Keratinocyte (primary cell): ENCODE measurements at regions not wholly inside any gene's neighbourhood (a gene's known extent, or its start where the extent isn't known, plus 50 kb on each side); places are given as distances from the start of the nearest gene placed in this dataset.

Experiments
- DNase-seq: peaks from one replicate; pipeline ENCODE4 v3.0.0-alpha.2; 2011; ENCODE audit warnings: low read depth, missing footprints, low spot score
- FAIRE-seq: peaks from 2 replicates; lab custom pipeline; 2011; peaks lifted over from hg19 to GRCh38; lab: Jason Lieb, UNC
- H2AFZ ChIP-seq: 2 replicates; pipeline ENCODE4 v1.6.0; 2012; ENCODE audit warnings: low read length, control low read depth, inconsistent platforms; ENCODE audit not compliant: control insufficient read depth
- H3K27ac ChIP-seq: 2 replicates; pipeline ENCODE4 v1.5.1; 2011; ENCODE audit warnings: low read length; ENCODE audit not compliant: control insufficient read depth, insufficient read depth
- H3K27me3 ChIP-seq: 3 replicates; pipeline ENCODE4 v1.6.0; 2011; ENCODE audit warnings: low read length; ENCODE audit not compliant: control insufficient read depth, insufficient read depth; ENCODE audit errors: extremely low read depth
- H3K36me3 ChIP-seq, 2 experiments: 2 replicates in 1 of 2; 3 replicates in 1 of 2; pipeline ENCODE4 v1.5.1; 2011; ENCODE audit warnings: low read length in 2 of 2, mild to moderate bottlenecking in 1 of 2; ENCODE audit not compliant: control insufficient read depth in 2 of 2, insufficient read depth in 2 of 2; ENCODE audit errors: extremely low read depth in 1 of 2
- H3K4me1 ChIP-seq: 3 replicates; pipeline ENCODE4 v1.5.1; 2011; ENCODE audit warnings: low read length; ENCODE audit not compliant: control insufficient read depth, insufficient read depth; ENCODE audit errors: extremely low read depth
- H3K4me2 ChIP-seq: 3 replicates; pipeline ENCODE4 v1.6.0; 2011; ENCODE audit warnings: low read depth, low read length; ENCODE audit not compliant: control insufficient read depth, insufficient read depth; ENCODE audit errors: extremely low read depth
- H3K4me3 ChIP-seq, 3 experiments: fragments of 200-600 bp in 1 of 3; sonication (generic) in 1 of 3; 2 replicates in 2 of 3; 3 replicates in 1 of 3; pipeline ENCODE4 v1.5.1; 2011 to 2016; ENCODE audit warnings: low read length in 3 of 3, mild to moderate bottlenecking in 3 of 3, control low read depth in 2 of 3, inconsistent platforms in 1 of 3, low read depth in 1 of 3, mixed read lengths in 1 of 3, mixed run types in 1 of 3, moderate library complexity in 1 of 3; ENCODE audit not compliant: control insufficient read depth in 2 of 3, insufficient read depth in 2 of 3; ENCODE audit errors: extremely low read depth in 1 of 3
- H3K79me2 ChIP-seq: 2 replicates; pipeline ENCODE4 v1.6.0; 2012; ENCODE audit warnings: low read length; ENCODE audit not compliant: control insufficient read depth, insufficient read depth
- H3K9ac ChIP-seq: 3 replicates; pipeline ENCODE4 v1.6.0; 2011; ENCODE audit warnings: low read length; ENCODE audit not compliant: control insufficient read depth, insufficient read depth; ENCODE audit errors: extremely low read depth
- H3K9me1 ChIP-seq: 3 replicates; pipeline ENCODE4 v1.6.0; 2011; ENCODE audit warnings: low read length; ENCODE audit not compliant: control insufficient read depth, insufficient read depth; ENCODE audit errors: extremely low read depth
- H3K9me3 ChIP-seq: 2 replicates; pipeline ENCODE4 v1.5.1; 2012; ENCODE audit warnings: low read depth, low read length; ENCODE audit not compliant: control insufficient read depth
- H4K20me1 ChIP-seq: 3 replicates; pipeline ENCODE4 v1.6.0; 2011; ENCODE audit warnings: low read length; ENCODE audit not compliant: control insufficient read depth, insufficient read depth; ENCODE audit errors: extremely low read depth
- CTCF ChIP-seq, 3 experiments: IDR thresholded peaks in 1 of 3; conservative IDR thresholded peaks in 1 of 3; optimal IDR thresholded peaks in 1 of 3; 2 replicates in 2 of 3; 3 replicates in 1 of 3; pipeline versions ENCODE3 to v1.5.1; 2011; ENCODE audit warnings: low read length in 3 of 3, mild to moderate bottlenecking in 3 of 3, moderate library complexity in 2 of 3, control low read depth in 1 of 3, inconsistent platforms in 1 of 3; ENCODE audit not compliant: insufficient read depth in 2 of 3; ENCODE audit errors: extremely low read depth in 1 of 3
- EZH2 ChIP-seq: IDR thresholded peaks from one replicate; pipeline ENCODE4 v1.6.1; 2012; ENCODE audit warnings: inconsistent platforms, mild to moderate bottlenecking, low read length, moderate library complexity
- dilution Hi-C: fragments of 300-500 bp; cut with MboI; formaldehyde crosslinking; loops from one replicate; pipeline ENCODE4 v1.7.0; 2020; ENCODE audit warnings: low sequenced_read_pairs; ENCODE audit not compliant: extremely low pct_ligation_motif_present

GRCh38 chr6:105771313-105771970 lies 314.7 kb upstream of the PRDM1 start:
- Histone ChIP-seq H3K9me1 (no peaks in the 10 kb centered on the region), H3K4me2 (no peak overlapping the region), H3K4me1 (peaks cover 25% of the 10 kb centered on the region), H3K9me3 (no peaks in the 10 kb centered on the region), H3K27me3 (no peaks in the 10 kb centered on the region), H3K36me3 (no peaks in the 10 kb centered on the region), H3K4me3 (no peak overlapping the region), H3K27ac (peak overlapping the region; percentile 33), H4K20me1 (no peaks in the 10 kb centered on the region), H3K9ac (no peak overlapping the region), H2AFZ (no peak overlapping the region), H3K79me2 (no peaks in the 10 kb centered on the region)
- TF ChIP-seq EZH2 (no peak), CTCF (optimal IDR thresholded peaks at IDR 0.05 in 1 of 3, IDR thresholded peaks at IDR 0.05 in 1 of 3, conservative IDR thresholded peaks at IDR 0.05 in 1 of 3; ENCODE audit: extremely low read depth in 1 of 3, insufficient read depth in 2 of 3, low read length in 3 of 3) (no peak)
- dilution Hi-C loops: no loop called here
- DNase-seq: no peak
- peak; percentile 57 for FAIRE-seq

- H3K79me2 ChIP-seq: no peaks in the 10 kb centered on the region
- no peak overlapping the region for H2AFZ ChIP-seq
- H3K27ac ChIP-seq: peak overlapping the region; percentile 42
Observed at GRCh38 chr6:105769987-105770386, 316.1 kb upstream of the PRDM1 start.

More at GRCh38 chr6:105769987-105770386, 316.1 kb upstream of the PRDM1 start:
- H3K36me3 ChIP-seq: no peaks in the 10 kb centered on the region
- peaks cover 25% of the 10 kb centered on the region for H3K4me1 ChIP-seq
- no peak overlapping the region for H3K4me2 ChIP-seq
- H3K9me1 ChIP-seq: no peaks in the 10 kb centered on the region
- no peak overlapping the region for H3K4me3 ChIP-seq
- TF ChIP-seq EZH2: no peak
- no peak for TF ChIP-seq CTCF (optimal IDR thresholded peaks at IDR 0.05 in 1 of 3, IDR thresholded peaks at IDR 0.05 in 1 of 3, conservative IDR thresholded peaks at IDR 0.05 in 1 of 3; ENCODE audit: extremely low read depth in 1 of 3, insufficient read depth in 2 of 3, low read length in 3 of 3)
- FAIRE-seq (peak; percentile 29), DNase-seq (no peak)
- H3K9ac ChIP-seq: no peak overlapping the region
- dilution Hi-C loops: no loop called here
- H3K27me3 ChIP-seq: no peaks in the 10 kb centered on the region
- H3K9me3 ChIP-seq: no peaks in the 10 kb centered on the region
- H4K20me1 ChIP-seq: no peaks in the 10 kb centered on the region
